B cell (primary cell): ENCODE measurements at regions not wholly inside any gene's neighbourhood (a gene's known extent, or its start where the extent isn't known, plus 50 kb on each side); places are given as distances from the start of the nearest gene placed in this dataset.
"Not testable (repeated sequence)": the region's sequence is repeated elsewhere in the genome, so short reads cannot be mapped to it uniquely, and the experiment has no call there.

ENCODE experiments used
- ATAC-seq: fragments of 200-7000 bp; cut with Tn5 transposase; one replicate; pipeline ENCODE4 v1.10.0; 2021; ENCODE audit warnings: low read depth, mild to moderate bottlenecking, moderate number of reproducible peaks, moderate library complexity
- CTCF ChIA-PET: fragments of 350-600 bp; sonication (Branson Sonifier 250); formaldehyde crosslinking; loops from one replicate; lab custom pipeline; 2021; ENCODE audit warnings: antibody characterized with exemption, inconsistent platforms; lab: Charles Lee
- POLR2A ChIA-PET: fragments of 350-600 bp; sonication (Branson Sonifier 250); formaldehyde crosslinking; loops from one replicate; lab custom pipeline; 2021; ENCODE audit warnings: antibody characterized with exemption; lab: Charles Lee
- DNase-seq: peaks from one replicate; pipeline ENCODE4 v3.0.0; 2013
- H2AFZ ChIP-seq: 2 replicates; pipeline ENCODE4 v1.6.1; 2012; ENCODE audit warnings: mild to moderate bottlenecking, low read depth, low read length; ENCODE audit not compliant: insufficient read depth, poor library complexity, severe bottlenecking
- H3K27ac ChIP-seq, 2 donors: 1 replicate in 1 of 2; 2 replicates in 1 of 2; pipeline ENCODE4 v1.5.1; 2012 to 2013; ENCODE audit warnings: low read length in 2 of 2, mild to moderate bottlenecking in 2 of 2, moderate library complexity in 1 of 2
- H3K27me3 ChIP-seq, 4 experiments: fragments of 200-600 bp in 1 of 4; sonication (generic) in 1 of 4; replicated peaks in 1 of 4; 1 replicate in 2 of 4; 2 replicates in 2 of 4; pipeline versions ENCODE4 v1.6.1 to v1.7.0; 2013 to 2016; ENCODE audit warnings: low read length in 3 of 4, mild to moderate bottlenecking in 2 of 4, mixed read lengths in 1 of 4, moderate library complexity in 1 of 4; ENCODE audit not compliant: insufficient read depth in 4 of 4, control insufficient read depth in 3 of 4; ENCODE audit errors: control extremely low read depth in 1 of 4
- H3K36me3 ChIP-seq, 2 experiments: replicated peaks in 1 of 2; 1 replicate in 1 of 2; 2 replicates in 1 of 2; pipeline versions ENCODE4 v1.6.1 to v1.7.1; 2013; ENCODE audit warnings: low read length in 1 of 2; ENCODE audit not compliant: insufficient read depth in 2 of 2, control insufficient read depth in 1 of 2; ENCODE audit errors: control extremely low read depth in 1 of 2, extremely low read depth in 1 of 2
- H3K4me1 ChIP-seq, 2 donors: fragments of 200-600 bp in 1 of 2; sonication (generic) in 1 of 2; 1 replicate in 1 of 2; 2 replicates in 1 of 2; pipeline versions ENCODE4 v1.5.1 to v1.6.1; 2013 to 2017; ENCODE audit warnings: low read length in 2 of 2; ENCODE audit not compliant: control insufficient read depth in 2 of 2, insufficient read depth in 2 of 2
- H3K4me2 ChIP-seq: replicated peaks from 2 replicates; pipeline ENCODE3; 2012; ENCODE audit warnings: mild to moderate bottlenecking, low read depth, low read length; ENCODE audit not compliant: poor library complexity, severe bottlenecking
- H3K4me3 ChIP-seq, 5 experiments: fragments of 200-600 bp in 1 of 5; sonication (generic) in 1 of 5; 1 replicate in 3 of 5; 2 replicates in 2 of 5; pipeline versions ENCODE4 v1.5.1 to v1.7.0; 2011 to 2016; ENCODE audit warnings: low read length in 4 of 5, mild to moderate bottlenecking in 4 of 5, low read depth in 2 of 5, control low read depth in 1 of 5, moderate library complexity in 1 of 5; ENCODE audit not compliant: insufficient read depth in 1 of 5; ENCODE audit errors: control extremely low read depth in 1 of 5, extremely low read depth in 1 of 5
- H3K79me2 ChIP-seq: fragments of 200-600 bp; sonication (generic); one replicate; pipeline ENCODE4 v1.6.0; 2016; ENCODE audit warnings: low read length; ENCODE audit not compliant: control insufficient read depth, insufficient read depth
- H3K9ac ChIP-seq: fragments of 200-600 bp; sonication (generic); 2 replicates; pipeline ENCODE4 v1.6.1; 2017; ENCODE audit warnings: mild to moderate bottlenecking, low read length, moderate library complexity
- H3K9me3 ChIP-seq, 3 donors: one replicate each; pipeline versions ENCODE4 v1.6.1 to v1.7.1; 2013; ENCODE audit warnings: low read length in 2 of 3; ENCODE audit not compliant: control insufficient read depth in 2 of 3, insufficient read depth in 1 of 3; ENCODE audit errors: control extremely low read depth in 1 of 3
- H4K20me1 ChIP-seq: 2 replicates; pipeline ENCODE4 v1.6.0; 2012; ENCODE audit warnings: mild to moderate bottlenecking, low read length; ENCODE audit not compliant: insufficient read depth, control insufficient read depth, poor library complexity, severe bottlenecking
- H3K27ac Mint-ChIP-seq: one replicate; pipeline ENCODE4 v1.8.0; 2021; ENCODE audit warnings: mixed read lengths
- H3K27me3 Mint-ChIP-seq: one replicate; pipeline ENCODE4 v1.8.0; 2021; ENCODE audit warnings: mixed read lengths
- H3K4me1 Mint-ChIP-seq: one replicate; pipeline ENCODE4 v1.8.0; 2021; ENCODE audit warnings: mixed read lengths
- H3K4me3 Mint-ChIP-seq: one replicate; pipeline ENCODE4 v1.8.0; 2021; ENCODE audit warnings: mixed read lengths
- H3K9me3 Mint-ChIP-seq: one replicate; pipeline ENCODE4 v1.8.0; 2022; ENCODE audit warnings: mixed read lengths; ENCODE audit not compliant: insufficient read depth
- EZH2 ChIP-seq: IDR thresholded peaks from 2 replicates; pipeline ENCODE4 v1.6.1; 2012; ENCODE audit warnings: borderline replicate concordance, low read depth, mild to moderate bottlenecking, moderate library complexity, low read length; ENCODE audit not compliant: insufficient read depth, poor library complexity, severe bottlenecking
- WGBS: methylation state at CpG from one replicate; pipeline ENCODE4 v1.1.5; 2013; ENCODE audit warnings: missing lambda C conversion rate; ENCODE audit not compliant: insufficient coverage; 5-methylcytosine and 5-hydroxymethylcytosine counted together
- intact Hi-C: fragments of 100-400 bp; cut with micrococcal nuclease; formaldehyde crosslinking; loops from one replicate; pipeline ENCODE4 v1.10.0; 2022
- TF ChIP-seq, protein P1 (sequence below): fragments of 200-600 bp; IDR thresholded peaks from one replicate; pipeline ENCODE4 v1.8.0; 2022; ENCODE audit warnings: antibody characterized with exemption, mild to moderate bottlenecking

DNA sequence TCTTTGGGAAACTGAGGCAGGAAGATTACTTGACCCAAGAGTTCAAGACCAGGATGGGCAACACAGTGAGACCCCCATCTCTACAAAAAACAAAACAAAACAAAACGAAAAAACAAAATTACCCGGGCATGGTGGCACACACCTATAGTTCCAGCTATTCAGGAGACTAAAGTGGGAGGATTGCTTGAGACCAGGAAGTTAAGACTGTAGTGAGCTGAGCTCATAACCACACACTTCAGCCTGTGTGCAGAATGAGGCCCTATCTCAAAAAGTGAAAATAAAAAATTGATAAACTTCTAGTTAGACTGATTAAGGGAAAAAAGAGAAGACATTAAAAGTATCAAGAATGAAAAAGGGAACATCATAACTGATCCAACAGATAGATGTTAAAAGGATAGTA is 154.0 kb downstream of the RHOU start:
- no peak overlapping the region for H3K4me3 Mint-ChIP-seq
- H3K27me3 Mint-ChIP-seq = peaks cover 15% of the 10 kb centered on the region
- Histone ChIP-seq H3K9me3 (peaks cover 0 to 4% (median under 1%) of the 10 kb centered on the region in 3 donors), H3K79me2 (no peaks in the 10 kb centered on the region), H3K4me2 (no peak overlapping the region), H3K4me1 (no peaks in the 10 kb centered on the region), H3K4me3 (no peak overlapping the region), H3K27ac (no peak overlapping the region), H3K9ac (no peak overlapping the region), H3K36me3 (no peaks in the 10 kb centered on the region), H3K27me3 (no peaks in the 10 kb centered on the region), H2AFZ (no peak overlapping the region), H4K20me1 (no peaks in the 10 kb centered on the region)
- 100% methylated on average over 1 of the region's 2 CpGs for WGBS
- no peak for TF ChIP-seq EZH2
- TF ChIP-seq, protein P1, sequence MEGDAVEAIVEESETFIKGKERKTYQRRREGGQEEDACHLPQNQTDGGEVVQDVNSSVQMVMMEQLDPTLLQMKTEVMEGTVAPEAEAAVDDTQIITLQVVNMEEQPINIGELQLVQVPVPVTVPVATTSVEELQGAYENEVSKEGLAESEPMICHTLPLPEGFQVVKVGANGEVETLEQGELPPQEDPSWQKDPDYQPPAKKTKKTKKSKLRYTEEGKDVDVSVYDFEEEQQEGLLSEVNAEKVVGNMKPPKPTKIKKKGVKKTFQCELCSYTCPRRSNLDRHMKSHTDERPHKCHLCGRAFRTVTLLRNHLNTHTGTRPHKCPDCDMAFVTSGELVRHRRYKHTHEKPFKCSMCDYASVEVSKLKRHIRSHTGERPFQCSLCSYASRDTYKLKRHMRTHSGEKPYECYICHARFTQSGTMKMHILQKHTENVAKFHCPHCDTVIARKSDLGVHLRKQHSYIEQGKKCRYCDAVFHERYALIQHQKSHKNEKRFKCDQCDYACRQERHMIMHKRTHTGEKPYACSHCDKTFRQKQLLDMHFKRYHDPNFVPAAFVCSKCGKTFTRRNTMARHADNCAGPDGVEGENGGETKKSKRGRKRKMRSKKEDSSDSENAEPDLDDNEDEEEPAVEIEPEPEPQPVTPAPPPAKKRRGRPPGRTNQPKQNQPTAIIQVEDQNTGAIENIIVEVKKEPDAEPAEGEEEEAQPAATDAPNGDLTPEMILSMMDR = no peak
- ATAC-seq = no peak
- no peaks in the 10 kb centered on the region for H3K4me1 Mint-ChIP-seq
- ChIA-PET CTCF (no interaction called here), POLR2A (no interaction called here)
- intact Hi-C loops = no loop called here
- no peaks in the 10 kb centered on the region for H3K9me3 Mint-ChIP-seq
- DNase-seq = no peak
- H3K27ac Mint-ChIP-seq = no peak overlapping the region

DNA sequence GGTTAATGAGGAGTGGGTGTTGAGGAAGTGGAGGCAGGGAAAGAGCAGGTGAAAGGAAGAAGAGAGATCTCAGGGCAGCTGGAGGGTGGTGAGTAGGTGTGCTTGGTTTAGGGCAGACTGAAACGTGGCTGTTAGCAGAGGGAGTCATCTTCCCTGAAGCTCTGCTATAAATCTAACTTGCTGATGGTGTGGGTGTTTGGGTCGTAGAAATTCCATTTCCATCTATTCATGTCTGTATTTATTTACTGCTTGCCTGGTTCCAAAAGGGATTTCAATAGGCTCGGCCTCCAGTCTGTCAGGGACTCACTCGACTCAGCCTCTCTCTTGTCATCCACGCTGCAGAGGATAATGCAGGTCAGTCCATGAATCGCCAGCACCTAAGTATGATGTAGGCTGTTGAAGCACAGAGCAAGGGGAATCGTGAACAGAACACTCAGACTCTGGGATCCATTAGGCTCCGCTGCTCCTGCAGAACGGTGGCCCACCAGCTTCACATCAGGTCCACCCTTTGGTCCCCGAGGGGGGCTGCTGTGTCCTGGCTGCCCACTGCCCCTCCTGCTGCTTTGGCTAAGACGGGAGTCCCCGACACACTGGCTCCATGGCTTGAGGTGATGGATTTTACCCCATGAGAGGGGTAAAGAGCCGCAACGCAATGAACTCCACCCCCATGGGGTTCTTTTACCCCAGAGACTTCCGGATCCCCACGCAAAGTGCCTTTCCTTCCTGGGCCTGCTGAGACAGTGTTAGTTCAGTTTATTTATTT is 156.2 kb downstream of the RHOU start:
- no peak for TF ChIP-seq EZH2
- TF ChIP-seq, protein P1 = no peak
- no peak for DNase-seq
- H4K20me1 ChIP-seq = no peaks in the 10 kb centered on the region
- ChIA-PET CTCF (no interaction called here), POLR2A (no interaction called here)
- no peaks in the 10 kb centered on the region for H3K27me3 ChIP-seq
- Mint-ChIP-seq H3K27ac (no peak overlapping the region), H3K9me3 (no peaks in the 10 kb centered on the region), H3K4me3 (no peak overlapping the region), H3K27me3 (peaks cover 12% of the 10 kb centered on the region), H3K4me1 (no peaks in the 10 kb centered on the region)
- intact Hi-C loops = no loop called here
- no peak overlapping the region for H3K27ac ChIP-seq
- 94% methylated on average over 10 of the region's 16 CpGs for WGBS
- no peak overlapping the region for H2AFZ ChIP-seq
- H3K4me2 ChIP-seq = no peak overlapping the region
- H3K4me1 ChIP-seq = no peaks in the 10 kb centered on the region
- no peak overlapping the region for H3K4me3 ChIP-seq
- H3K36me3 ChIP-seq = no peaks in the 10 kb centered on the region
- H3K9ac ChIP-seq = no peak overlapping the region
- no peaks in the 10 kb centered on the region for H3K79me2 ChIP-seq
- ATAC-seq = no peak
- no peaks in the 10 kb centered on the region for H3K9me3 ChIP-seq

DNA sequence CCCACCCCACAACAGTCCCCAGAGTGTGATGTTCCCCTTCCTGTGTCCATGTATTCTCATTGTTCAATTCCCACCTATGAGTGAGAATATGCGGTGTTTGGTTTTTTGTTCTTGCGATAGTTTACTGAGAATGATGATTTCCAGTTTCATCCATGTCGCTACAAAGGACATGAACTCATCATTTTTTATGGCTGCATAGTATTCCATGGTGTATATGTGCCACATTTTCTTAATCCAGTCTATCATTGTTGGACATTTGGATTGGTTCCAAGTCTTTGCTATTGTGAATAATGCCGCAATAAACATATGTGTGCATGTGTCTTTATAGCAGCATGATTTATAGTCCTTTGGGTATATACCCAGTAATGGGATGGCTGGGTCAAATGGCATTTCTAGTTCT is 156.9 kb downstream of the RHOU start:
- ATAC-seq, H3K4me3 Mint-ChIP-seq, H3K36me3 ChIP-seq, H3K9me3 ChIP-seq, H3K27ac Mint-ChIP-seq, H3K27me3 ChIP-seq, H3K4me1 Mint-ChIP-seq, H3K4me2 ChIP-seq, H3K4me3 ChIP-seq, H4K20me1 ChIP-seq, H3K79me2 ChIP-seq, H3K4me1 ChIP-seq, DNase-seq, H3K9me3 Mint-ChIP-seq, H3K27ac ChIP-seq, intact Hi-C loops, H3K9ac ChIP-seq, CTCF ChIA-PET, H2AFZ ChIP-seq, POLR2A ChIA-PET: not testable (repeated sequence)
- peaks cover 12% of the 10 kb centered on the region for H3K27me3 Mint-ChIP-seq
- no CpG with 5 or more reads among the region's 4 CpGs for WGBS
